GM18526 (cell line): ENCODE measurements at regions not wholly inside any gene's neighbourhood (a gene's known extent, or its start where the extent isn't known, plus 50 kb on each side); places are given as distances from the start of the nearest gene placed in this dataset.

ENCODE experiments used
- POLR2A ChIP-seq: IDR thresholded peaks from 3 replicates; pipeline ENCODE4 v1.6.1; 2011; ENCODE audit not compliant: insufficient read length; ENCODE audit errors: extremely low read depth

- no peak for TF ChIP-seq POLR2A
Observed at GRCh38 chr1:207971331-207972219, 60.6 kb upstream of the CD34 start.

GRCh38 chr1:207970329-207971233 is 59.7 kb upstream of the CD34 start:
- no peak for TF ChIP-seq POLR2A

- TF ChIP-seq POLR2A = no peak
Observed at GRCh38 chr1:207969528-207969927, 58.6 kb upstream of the CD34 start.

DNA sequence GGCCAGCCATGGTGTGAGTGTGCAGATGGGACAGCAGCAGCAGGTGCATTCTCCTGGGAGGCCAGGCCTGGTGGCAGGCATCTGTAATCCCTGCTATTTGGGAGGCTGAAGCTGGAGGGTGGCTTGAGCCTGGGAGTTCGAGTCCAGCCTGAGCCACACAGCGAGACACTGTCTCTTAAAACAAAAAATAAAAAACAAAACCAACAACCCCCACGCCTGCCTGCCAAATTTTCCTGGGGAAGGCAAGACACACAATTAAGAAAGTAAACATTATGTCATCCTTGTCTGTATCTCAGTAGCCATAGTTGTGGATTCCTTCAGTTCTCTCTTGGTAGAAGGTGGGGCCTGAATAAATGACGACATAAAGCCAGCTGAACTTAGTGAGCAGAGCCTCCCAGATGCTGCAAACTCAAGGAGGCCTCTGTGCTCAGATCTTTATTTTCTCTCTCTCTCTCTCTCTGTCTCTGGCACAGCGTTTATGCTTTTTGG is 57.6 kb upstream of the CD34 start:
- TF ChIP-seq POLR2A = no peak

DNA sequence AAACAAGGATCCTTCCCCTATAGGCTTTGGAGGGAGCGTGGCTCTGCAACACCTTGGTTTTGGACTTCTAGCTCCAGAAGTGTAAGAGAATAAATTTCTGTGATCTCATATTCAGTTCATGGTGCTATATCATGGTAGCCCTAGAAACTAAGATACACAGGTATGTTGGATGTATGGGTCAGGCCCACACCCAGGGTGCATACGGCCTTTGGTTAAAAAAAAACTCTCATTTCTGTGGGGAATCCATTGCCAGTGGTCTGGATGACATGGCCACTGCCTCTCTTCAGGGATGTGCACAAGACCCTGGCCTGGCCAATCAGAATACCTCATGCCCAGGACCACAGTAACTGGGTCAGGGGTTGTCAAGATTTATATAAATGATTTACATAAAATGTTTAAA is 56.8 kb upstream of the CD34 start:
- TF ChIP-seq POLR2A = no peak

GRCh38 chr1:207966521-207966920 is 55.6 kb upstream of the CD34 start:
- no peak for TF ChIP-seq POLR2A

- TF ChIP-seq POLR2A = no peak
Observed at GRCh38 chr1:207965392-207966387, 54.8 kb upstream of the CD34 start.

GRCh38 chr1:207964195-207964966 is 53.5 kb upstream of the CD34 start:
- no peak for TF ChIP-seq POLR2A

GRCh38 chr1:207963427-207964194 is 52.7 kb upstream of the CD34 start:
- TF ChIP-seq POLR2A = peak; percentile 85

GRCh38 chr1:207962716-207963426 is 51.9 kb upstream of the CD34 start:
- no peak for TF ChIP-seq POLR2A
